Mesodermal cell (in vitro differentiated cells): ENCODE measurements at regions not wholly inside any gene's neighbourhood (a gene's known extent, or its start where the extent isn't known, plus 50 kb on each side); places are given as distances from the start of the nearest gene placed in this dataset.
A peak's percentile ranks its signal among the peaks of the same experiment; 100 is the strongest.
"Not testable (repeated sequence)": the region's sequence is repeated elsewhere in the genome, so short reads cannot be mapped to it uniquely, and the experiment has no call there.

Experiments
- H3K27ac ChIP-seq: 2 replicates; pipeline ENCODE4 v1.7.0; 2013; ENCODE audit warnings: mild to moderate bottlenecking, low read depth, low read length, moderate library complexity; ENCODE audit not compliant: severe bottlenecking
- H3K36me3 ChIP-seq: 2 replicates; pipeline ENCODE4 v1.7.1; 2013; ENCODE audit warnings: mild to moderate bottlenecking, low read length, moderate library complexity; ENCODE audit not compliant: control insufficient read depth, insufficient read depth
- H3K4me1 ChIP-seq: one replicate; pipeline ENCODE4 v1.7.1; 2013; ENCODE audit warnings: mild to moderate bottlenecking, low read length; ENCODE audit not compliant: insufficient read depth, control insufficient read depth, poor library complexity, severe bottlenecking
- H3K4me3 ChIP-seq: 2 replicates; pipeline ENCODE4 v1.7.0; 2013; ENCODE audit warnings: low read length, control low read depth, mild to moderate bottlenecking; ENCODE audit not compliant: insufficient read depth, poor library complexity, severe bottlenecking; ENCODE audit errors: extremely low read depth
- H3K9me3 ChIP-seq: 2 replicates; pipeline ENCODE4 v1.7.1; 2013; ENCODE audit warnings: mild to moderate bottlenecking, low read length, moderate library complexity; ENCODE audit not compliant: control insufficient read depth
- WGBS, 2 experiments: methylation state at CpG; one replicate each; pipeline ENCODE4 v1.1.5; 2013; ENCODE audit warnings: missing lambda C conversion rate in 2 of 2; ENCODE audit not compliant: insufficient coverage in 2 of 2; 5-methylcytosine and 5-hydroxymethylcytosine counted together

DNA sequence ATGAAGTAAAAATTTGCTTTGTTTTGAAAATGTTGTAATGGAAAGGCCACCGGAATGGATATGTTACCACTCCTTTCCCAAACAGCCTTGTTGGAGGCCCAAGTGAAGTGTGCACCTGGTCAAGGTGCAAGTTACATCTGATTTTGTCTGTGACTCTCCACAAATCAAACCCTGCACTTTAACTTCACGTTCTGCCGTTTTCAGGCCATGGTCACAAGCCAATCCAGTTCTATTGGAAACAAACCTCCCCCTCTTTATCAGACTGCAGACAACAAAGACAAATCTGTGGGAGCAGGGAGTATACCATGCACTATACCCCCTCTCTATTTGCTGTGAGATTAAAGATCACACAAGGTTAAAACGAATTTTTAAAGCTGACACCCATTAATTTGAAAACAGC lies 155.6 kb upstream of the RFC3 start:
- H3K27ac ChIP-seq, result no peak overlapping the region
- WGBS, 2 experiments, result 88 to 100% methylated on average over 3 of the region's 4 CpGs
- no peak overlapping the region for H3K4me3 ChIP-seq
- no peaks in the 10 kb centered on the region for H3K36me3 ChIP-seq
- no peaks in the 10 kb centered on the region for H3K4me1 ChIP-seq
- H3K9me3 ChIP-seq, result no peaks in the 10 kb centered on the region

DNA sequence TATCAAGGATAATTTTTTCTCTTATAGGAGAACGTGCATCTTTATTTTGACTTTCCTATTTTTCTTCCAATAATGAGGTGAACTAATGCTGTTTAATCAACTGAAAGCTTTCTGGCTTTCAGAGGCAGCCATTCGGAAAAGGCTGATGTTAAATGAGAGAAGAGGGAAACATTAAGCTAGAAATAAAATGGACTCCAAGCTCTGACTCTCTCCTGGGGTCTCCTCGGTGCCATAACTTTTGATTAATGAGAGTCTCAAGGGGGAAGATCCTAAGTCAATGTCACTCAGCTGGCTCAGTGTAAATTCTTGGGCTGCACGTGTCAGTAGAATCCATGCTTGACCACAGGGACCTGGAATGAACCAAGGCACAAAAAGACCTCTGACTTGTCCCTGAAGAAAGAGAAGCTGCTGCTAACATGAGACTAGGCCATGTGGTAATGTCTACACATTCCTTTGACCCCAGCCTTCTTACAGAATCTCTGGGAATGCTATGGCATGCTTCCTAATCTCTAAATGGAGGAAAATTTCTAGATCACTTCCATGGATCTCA lies 152.2 kb upstream of the RFC3 start:
- no peaks in the 10 kb centered on the region for H3K36me3 ChIP-seq
- no peak overlapping the region for H3K27ac ChIP-seq

GRCh38 chr13:33671560-33671959 lies 146.4 kb upstream of the RFC3 start:
- no peak overlapping the region for H3K4me3 ChIP-seq
- no peaks in the 10 kb centered on the region for H3K9me3 ChIP-seq
- H3K4me1 ChIP-seq, result no peaks in the 10 kb centered on the region
- H3K27ac ChIP-seq, result no peak overlapping the region
- H3K36me3 ChIP-seq, result no peaks in the 10 kb centered on the region

More for the DNA sequence above, 152.2 kb upstream of the RFC3 start:
- WGBS, 2 experiments, result 94% methylated on average over 2 to 3 of the region's 4 CpGs
- Histone ChIP-seq H3K9me3 (no peaks in the 10 kb centered on the region), H3K4me3 (no peak overlapping the region), H3K4me1 (no peaks in the 10 kb centered on the region)

GRCh38 chr13:33672022-33672421 lies 145.9 kb upstream of the RFC3 start:
- not testable (repeated sequence) for H3K27ac ChIP-seq, H3K36me3 ChIP-seq, H3K4me1 ChIP-seq, H3K4me3 ChIP-seq, H3K9me3 ChIP-seq

DNA sequence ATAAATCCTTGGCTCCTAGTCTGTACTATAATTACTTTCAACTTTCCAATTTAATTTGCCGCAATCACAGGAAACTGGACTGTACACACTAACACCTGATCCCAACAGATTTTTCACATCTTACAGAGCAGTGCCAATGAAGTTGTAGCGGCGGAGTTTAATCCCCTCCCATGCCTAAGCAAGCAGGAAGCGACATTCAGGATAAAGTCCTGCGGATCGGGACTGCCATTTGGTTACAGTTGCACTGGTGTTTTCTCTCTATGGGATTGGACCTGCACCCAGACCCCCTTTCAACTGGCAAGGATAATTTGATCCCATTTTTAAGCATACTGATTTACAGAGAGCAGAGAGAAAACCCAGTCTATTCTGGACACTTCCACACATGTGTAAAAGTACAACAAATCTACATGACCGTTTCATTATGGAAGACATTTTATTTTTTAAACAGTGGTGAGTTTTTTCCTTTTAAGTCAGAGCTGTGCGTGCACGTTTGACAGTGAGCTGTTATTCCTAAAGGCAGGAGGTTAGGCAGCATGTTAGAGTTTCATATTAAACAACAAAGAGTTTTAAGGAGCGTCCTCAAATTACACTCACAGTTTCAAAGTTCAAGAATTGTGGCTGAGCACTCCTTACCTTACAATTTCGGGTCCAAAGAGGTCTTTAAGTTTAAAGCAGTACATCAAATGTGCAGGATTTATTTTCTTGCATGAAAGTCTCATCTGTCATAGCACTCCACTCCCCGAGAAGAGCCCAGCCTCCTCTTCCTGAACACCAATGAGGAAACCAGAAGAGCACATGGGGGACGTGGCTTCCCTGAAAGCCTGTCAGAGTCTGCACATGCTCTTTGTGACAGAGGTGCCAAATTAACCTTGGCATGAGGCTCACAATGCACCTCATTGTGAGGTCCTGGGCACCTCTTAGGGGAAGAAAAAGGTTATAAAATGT lies 141.6 kb upstream of the RFC3 start:
- Histone ChIP-seq H3K27ac (no peak overlapping the region), H3K4me3 (no peak overlapping the region), H3K36me3 (no peaks in the 10 kb centered on the region), H3K9me3 (peaks cover 2% of the 10 kb centered on the region), H3K4me1 (peaks cover 6% of the 10 kb centered on the region)
- 89 to 92% methylated on average over 9 to 11 of the region's 13 CpGs for WGBS, 2 experiments

DNA sequence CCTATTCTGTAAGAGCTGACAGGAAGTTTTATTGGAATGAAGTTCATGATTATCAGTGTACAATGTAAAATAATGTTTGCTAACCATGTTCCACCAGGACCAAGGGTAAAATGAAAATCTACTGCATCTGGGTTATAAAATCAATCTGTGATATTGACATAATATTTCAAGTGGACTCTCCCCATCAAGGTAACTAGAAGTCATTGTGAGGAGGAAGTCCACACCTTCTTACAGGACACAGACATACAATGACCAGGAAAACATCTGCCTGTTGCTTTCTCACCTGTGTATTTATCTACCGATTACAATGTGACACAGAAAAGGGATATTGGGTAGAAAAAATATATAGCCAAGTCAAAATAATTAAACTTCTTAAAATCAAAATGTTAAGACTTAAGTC lies 140.7 kb upstream of the RFC3 start:
- no peak overlapping the region for H3K27ac ChIP-seq
- H3K4me1 ChIP-seq, result peaks cover 6% of the 10 kb centered on the region
- H3K9me3 ChIP-seq, result peaks cover 6% of the 10 kb centered on the region
- H3K4me3 ChIP-seq, result no peak overlapping the region
- no CpG with 5 or more reads among the region's 1 CpG for whole genome bisulfite sequencing, 2 experiments
- no peaks in the 10 kb centered on the region for H3K36me3 ChIP-seq

GRCh38 chr13:33678084-33678483 lies 139.9 kb upstream of the RFC3 start:
- Histone ChIP-seq H3K9me3 (peaks cover 6% of the 10 kb centered on the region), H3K4me1 (peaks cover 6% of the 10 kb centered on the region), H3K36me3 (no peaks in the 10 kb centered on the region), H3K4me3 (no peak overlapping the region), H3K27ac (no peak overlapping the region)
- WGBS, 2 experiments, result 90 to 91% methylated on average over 7 to 8 of the region's 9 CpGs

DNA sequence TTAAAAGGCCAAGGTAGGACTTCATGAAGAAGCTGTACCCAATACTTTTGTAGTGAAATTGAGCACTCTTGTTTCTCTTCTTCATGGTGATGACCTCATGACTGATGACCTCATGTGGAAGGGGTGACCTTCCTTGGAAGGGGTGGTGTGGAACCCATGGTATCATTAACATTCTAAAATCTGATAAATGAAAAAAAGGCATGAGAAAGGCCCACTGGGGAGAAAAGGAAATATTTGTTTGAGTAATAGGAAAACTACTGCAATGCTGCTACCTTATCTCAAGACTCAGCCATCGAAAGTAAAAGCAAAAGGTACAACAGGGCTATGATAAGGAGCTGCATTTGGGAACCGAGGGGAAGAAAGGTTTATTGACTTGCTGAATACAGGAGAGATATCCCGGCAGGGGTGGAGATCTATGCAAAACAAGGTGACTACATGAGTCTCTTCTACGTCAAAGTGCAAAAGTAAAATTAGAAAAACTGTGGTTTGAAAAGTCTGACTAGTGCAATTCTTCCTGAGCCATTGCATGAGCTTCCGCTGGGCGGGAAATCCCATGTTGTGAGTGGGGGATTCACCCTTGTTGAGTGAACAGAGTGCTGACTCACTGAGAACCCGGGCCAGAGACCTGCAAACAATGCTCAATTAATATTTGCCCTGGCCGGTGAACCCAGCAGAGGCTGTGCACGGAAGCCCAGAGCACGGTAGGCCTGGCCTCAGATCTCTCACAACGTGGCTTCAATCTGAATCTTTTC lies 138.9 kb upstream of the RFC3 start:
- peaks cover 6% of the 10 kb centered on the region for H3K9me3 ChIP-seq
- H3K27ac ChIP-seq, result peak overlapping the region; percentile 11
- H3K36me3 ChIP-seq, result no peaks in the 10 kb centered on the region
- H3K4me3 ChIP-seq, result no peak overlapping the region
- peaks cover 6% of the 10 kb centered on the region for H3K4me1 ChIP-seq
- WGBS, 2 experiments, result 75 to 78% methylated on average over 10 to 11 of the region's 11 CpGs

GRCh38 chr13:33679658-33680012 lies 138.3 kb upstream of the RFC3 start:
- peaks cover 6% of the 10 kb centered on the region for H3K9me3 ChIP-seq
- H3K27ac ChIP-seq, result no peak overlapping the region
- H3K36me3 ChIP-seq, result no peaks in the 10 kb centered on the region
- 93 to 100% methylated on average over 1 of the region's 1 CpG for WGBS, 2 experiments
- H3K4me1 ChIP-seq, result peaks cover 6% of the 10 kb centered on the region
- no peak overlapping the region for H3K4me3 ChIP-seq

DNA sequence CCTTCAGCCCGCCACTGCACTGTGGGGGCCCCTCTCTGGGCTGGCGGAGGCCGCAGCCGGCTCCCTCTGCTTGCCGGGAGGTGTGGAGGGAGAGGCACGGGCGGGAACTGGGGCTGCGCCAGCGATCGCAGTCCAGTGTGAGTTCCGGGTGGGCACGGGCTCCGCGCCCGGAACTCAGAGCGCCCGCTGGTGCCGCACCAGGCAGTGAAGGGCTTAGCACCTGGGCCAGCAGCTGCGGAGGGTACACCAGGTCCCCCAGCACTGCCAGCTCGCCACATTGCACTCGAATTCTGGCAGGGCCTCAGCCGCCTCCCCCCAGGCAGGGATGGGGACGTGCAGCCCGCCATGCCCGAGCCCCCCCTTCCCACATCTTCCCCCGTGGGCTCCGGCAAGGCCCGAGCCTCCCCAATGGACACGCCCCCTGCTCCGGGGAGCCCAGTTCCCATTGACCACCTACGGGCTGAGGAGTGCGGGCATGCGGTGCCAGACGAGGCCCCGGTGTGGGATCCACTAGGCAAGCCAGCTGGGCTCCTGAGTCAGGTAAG lies 135.9 kb upstream of the RFC3 start:
- WGBS, 2 experiments, result 95 to 96% methylated on average over 27 to 32 of the region's 35 CpGs
- Histone ChIP-seq H3K4me1 (peaks cover 6% of the 10 kb centered on the region), H3K27ac (no peak overlapping the region), H3K36me3 (no peaks in the 10 kb centered on the region), H3K4me3 (no peak overlapping the region), H3K9me3 (peaks cover 6% of the 10 kb centered on the region)
